Right hindlimb (tissue), 1 donor: ENCODE measurements at regions not wholly inside any gene's neighbourhood (a gene's known extent, or its start where the extent isn't known, plus 50 kb on each side); places are given as distances from the start of the nearest gene placed in this dataset.
"Not testable (repeated sequence)": the region's sequence is repeated elsewhere in the genome, so short reads cannot be mapped to it uniquely, and the experiment has no call there.

Source experiments
- DNase-seq: peaks from one replicate; pipeline ENCODE4 v3.0.0-alpha.2; 2018

DNA sequence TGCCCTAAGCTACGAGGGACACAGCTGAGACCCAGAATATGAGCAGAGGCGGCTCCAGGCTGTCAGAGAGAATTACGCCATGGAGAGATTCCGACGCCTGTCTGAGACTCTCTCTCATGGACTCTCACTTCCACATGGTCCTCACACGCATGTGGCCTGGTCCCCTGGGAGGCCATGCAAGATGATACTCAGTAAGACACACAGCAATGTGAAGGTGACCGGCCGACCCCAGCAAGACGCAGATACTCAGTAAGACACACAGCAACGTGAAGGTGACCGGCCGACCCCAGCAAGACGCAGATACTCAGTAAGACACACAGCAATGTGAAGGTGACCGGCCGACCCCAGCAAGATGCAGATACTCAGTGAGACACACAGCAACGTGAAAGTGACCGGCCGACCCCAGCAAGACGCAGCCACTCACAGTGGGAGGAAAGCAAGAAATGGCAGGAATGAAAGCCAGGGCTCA lies 400.8 kb upstream of the MYT1L start:
- no peak for DNase-seq

- no peak for DNase-seq
These were observed 400.2 kb upstream of the MYT1L start for GRCh38 chr2:2731101-2731815.

GRCh38 chr2:2730301-2730833 lies 399.3 kb upstream of the MYT1L start:
- no peak for DNase-seq

- DNase-seq = no peak
These were observed 398.2 kb upstream of the MYT1L start for GRCh38 chr2:2729246-2729645.

DNA sequence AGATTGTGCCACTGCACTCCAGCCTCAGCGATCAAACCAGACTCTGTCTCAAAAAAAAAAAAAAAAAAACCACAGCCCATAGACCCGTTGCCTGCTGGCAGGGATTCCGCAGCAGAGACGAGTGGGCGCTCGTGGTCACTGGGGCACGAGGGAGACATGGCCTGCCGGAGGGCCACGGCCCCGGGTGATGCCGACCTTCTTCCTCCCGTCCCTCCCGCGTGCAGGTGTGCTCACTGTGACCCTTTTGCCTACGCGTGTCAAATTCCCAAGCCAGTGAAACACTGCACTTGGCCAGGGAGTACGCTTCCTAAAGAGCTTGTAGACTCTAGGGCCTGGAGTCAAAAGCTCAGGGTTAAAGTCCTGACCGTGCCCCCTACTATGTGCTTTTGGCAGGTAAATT lies 397.6 kb upstream of the MYT1L start:
- no peak for DNase-seq

DNA sequence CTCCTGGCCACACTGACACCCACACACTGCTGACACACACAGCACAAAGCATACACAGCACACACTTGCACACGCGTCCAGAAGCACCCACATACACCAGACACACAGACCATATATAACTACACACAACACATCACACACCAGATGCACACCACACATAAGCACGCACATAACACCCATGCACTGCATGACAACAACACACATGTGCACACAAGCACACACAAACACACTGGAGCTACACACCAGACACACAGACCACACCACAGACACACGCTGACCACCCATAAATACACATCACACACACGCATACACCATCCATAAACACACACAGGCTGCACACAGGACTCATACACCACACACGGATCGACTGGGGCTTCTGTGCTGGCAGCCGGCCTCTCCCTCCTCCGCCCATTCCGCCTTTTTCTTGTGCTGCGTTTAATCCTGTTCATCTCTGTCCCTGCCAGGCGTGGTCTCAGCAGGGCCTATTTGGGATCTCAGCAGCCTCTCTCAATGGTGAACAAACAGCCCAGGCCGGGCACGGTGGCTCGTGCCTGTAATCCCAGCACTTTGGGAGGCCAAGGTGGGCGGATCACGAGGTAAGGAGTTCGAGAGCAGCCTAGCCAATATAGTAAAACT lies 396.9 kb upstream of the MYT1L start:
- DNase-seq = no peak

GRCh38 chr2:2726163-2726562 lies 395.1 kb upstream of the MYT1L start:
- no peak for DNase-seq

DNA sequence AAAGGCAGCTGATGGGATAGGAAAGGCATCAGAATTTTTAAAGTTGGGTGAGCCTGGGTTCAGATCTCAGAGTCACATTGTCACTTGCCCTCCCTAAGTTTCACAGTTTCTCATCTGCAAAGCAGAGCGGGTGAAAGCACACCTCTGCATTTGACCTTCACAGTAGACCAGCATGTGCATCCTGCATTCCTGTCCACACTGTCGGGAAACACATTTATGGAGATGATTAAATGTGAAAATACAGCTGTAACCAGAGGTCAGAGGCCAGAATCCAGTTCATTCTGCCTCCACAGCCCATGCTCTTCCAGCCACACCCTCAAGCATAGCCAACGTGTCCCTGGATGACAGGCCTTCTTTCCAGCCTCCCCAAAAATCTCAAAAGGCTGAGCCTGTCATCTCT lies 392.0 kb upstream of the MYT1L start:
- no peak for DNase-seq

DNA sequence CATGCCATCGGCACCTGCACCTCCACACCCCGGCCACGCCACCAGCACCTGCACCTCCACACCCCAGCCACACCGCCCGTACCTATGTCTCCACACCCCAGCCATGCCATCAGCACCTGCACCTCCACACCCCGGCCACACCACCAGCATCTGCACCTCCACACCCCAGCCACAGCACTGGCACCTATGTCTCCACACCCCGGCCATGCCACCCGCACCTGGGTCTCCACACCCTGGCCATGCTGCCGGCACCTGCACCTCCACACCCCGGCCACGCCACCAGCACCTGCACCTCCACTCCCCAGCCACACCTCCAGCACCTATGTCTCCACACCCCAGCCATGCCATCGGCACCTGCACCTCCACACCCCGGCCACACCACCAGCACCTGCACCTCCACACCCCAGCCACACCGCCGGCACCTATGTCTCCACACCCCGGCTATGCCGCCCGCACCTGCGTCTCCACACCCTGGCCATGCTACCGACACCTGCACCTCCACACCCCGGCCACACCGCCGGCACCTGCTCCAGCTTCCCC lies 390.3 kb upstream of the MYT1L start:
- no peak for DNase-seq

- DNase-seq = not testable (repeated sequence)
These were observed 389.7 kb upstream of the MYT1L start for GRCh38 chr2:2720806-2721205.

DNA sequence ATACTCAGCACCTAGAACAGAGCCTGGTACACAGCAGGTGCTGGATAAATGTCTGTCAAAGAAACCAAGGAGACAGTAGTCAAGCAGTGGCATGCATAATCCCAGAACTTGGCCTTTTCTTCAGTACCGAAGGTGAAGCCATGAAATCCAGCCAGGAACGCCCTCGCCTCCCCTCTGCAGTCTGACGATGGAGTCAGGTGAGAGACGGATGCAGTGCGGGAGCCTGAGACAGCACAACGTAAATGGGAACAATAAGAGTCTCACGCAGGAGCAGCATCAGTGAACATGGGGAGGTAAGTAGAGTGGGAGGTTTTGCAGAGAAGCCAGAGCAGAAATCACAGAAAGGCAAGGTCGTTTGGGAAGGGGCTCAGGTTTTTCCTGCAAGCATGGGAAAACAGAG lies 389.3 kb upstream of the MYT1L start:
- DNase-seq = no peak

- DNase-seq = no peak
These were observed 388.7 kb upstream of the MYT1L start for GRCh38 chr2:2719781-2720180.

GRCh38 chr2:2719015-2719414 lies 387.9 kb upstream of the MYT1L start:
- no peak for DNase-seq

DNA sequence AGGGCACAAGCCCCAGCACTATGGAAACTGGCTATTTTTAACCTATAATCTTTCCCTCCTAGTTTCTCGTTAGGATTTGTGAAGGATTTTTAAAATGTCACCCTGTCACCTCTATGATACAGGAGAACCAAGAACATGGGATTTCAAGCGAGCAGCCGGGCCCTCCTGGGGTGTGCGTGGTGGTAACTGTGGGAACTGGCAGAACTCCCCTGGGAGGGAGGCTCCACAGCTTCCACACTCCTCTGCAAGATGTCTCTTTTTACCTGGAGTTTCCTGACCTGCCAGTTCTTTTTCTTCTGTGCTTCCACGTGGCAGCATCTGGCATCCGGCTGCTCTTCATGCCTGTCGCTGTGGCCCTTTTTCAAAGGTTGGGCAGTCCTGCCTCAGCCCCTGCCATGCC lies 386.3 kb upstream of the MYT1L start:
- no peak for DNase-seq

DNA sequence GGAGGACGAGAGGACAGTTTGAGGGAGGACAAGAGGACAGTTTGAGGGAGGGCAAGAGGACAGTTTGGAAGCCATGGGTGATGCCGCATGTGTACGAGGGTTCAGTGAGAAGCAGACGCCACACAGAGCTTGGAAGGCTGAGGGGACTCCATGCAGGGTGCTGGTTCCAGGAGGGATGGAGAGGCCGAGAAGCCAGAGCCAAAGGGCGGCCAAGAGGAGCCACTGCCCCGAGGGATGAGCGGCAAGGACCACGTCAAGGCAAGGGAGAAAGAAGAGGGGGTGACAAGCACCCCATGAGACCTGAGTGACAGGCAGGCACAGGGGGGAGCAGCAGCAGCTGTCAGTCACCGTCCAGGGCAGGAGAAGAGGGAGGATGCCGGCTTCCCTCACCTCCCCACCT lies 385.7 kb upstream of the MYT1L start:
- no peak for DNase-seq

DNA sequence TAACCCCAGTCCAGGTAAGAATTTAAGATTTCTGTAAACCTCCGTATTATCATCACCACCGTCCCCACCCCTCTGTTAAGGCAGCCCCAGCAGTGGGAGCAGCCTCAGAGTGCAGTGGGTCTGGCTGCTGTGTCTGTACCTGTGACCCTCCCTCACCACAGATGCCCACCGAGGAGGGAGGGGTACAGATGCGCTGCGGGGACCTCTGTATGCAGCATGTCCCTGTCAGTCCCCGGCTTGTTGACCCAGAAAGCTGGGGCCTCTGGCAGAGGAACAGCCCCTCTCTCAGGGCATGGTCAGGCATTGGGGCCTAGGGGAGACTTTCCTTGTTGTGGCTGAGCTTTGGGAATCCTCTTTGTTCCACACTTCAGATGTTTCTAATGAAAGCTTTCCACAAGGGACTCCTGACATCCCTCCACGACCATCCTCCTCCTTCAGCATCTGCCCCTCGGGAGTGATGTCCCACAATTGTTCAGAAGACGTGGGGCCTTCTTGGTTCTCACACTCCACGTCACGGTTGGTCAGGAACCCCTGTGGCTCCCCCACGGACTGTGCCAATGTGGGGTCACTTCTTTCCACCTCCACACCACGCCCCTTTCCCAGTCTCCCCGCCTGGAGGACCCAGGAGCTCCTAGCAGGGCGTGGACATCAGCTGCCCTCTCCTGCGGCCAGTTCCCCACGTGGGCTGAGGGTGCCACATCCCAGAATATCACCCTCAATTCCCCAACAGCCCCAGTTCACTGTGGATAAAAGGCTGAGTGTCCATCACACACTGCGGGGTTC lies 384.2 kb upstream of the MYT1L start:
- no peak for DNase-seq

- DNase-seq = no peak
These were observed 383.3 kb upstream of the MYT1L start for GRCh38 chr2:2714408-2714807.

DNA sequence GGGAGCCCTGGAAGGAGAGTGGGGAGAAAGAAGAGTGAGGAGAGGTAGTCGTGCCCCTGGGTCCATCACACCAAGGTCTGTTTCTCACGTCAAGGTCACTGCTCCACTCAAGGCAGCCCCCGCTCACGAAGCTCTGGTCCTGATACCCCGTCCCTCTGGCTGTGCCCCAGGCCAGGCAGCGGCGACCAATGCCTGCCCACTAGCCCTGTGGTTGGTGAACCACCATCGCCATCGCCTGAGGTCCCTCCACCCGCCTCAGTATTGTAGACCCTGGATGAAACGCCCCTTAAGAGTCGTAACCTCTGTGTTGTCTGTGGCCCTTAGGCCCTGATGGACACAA lies 378.3 kb upstream of the MYT1L start:
- no peak for DNase-seq

DNA sequence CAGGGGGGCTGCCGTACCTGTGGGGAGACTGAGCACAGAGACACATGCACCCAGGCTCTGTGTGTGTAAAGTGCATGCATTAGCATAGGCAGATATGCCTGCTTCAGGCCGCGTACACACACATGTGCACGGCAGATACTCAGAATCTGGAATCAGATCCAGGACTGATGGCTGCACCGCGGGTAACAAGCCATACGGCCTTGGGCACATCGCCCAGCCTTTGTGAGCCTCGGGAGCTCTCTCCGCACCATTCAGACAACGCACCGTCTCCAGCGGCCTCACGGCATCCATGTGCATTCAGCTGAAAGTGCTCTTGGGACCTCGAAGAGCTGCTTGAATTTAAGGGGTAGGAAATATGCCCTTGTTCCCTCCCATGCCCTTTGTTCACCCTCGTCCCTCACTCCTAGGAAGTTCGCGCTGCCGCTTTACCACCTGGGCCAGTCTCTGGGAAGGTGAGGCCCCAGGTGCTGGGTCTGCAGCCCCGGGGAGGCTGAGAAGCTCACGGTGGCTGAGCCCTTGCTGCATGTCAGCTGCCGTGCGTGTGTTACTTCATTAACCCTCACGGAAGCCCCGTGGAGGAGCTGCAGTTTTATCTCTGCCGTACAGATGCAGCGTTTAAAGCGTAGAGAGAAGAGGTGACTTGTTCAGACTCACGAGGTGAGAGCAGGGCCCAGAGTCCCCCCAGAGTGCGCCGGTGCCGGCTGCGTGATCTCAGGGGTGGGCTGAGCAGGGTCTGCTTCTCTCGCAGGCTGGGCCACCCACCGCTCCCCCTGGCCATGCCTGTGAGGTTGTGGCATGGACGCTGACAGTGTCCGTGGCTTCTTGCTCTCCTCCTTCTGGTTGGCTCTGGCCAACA lies 377.7 kb upstream of the MYT1L start:
- no peak for DNase-seq

GRCh38 chr2:2707206-2707991 lies 376.3 kb upstream of the MYT1L start:
- no peak for DNase-seq

GRCh38 chr2:2706306-2706705 lies 375.2 kb upstream of the MYT1L start:
- no peak for DNase-seq

- no peak for DNase-seq
These were observed 374.8 kb upstream of the MYT1L start for GRCh38 chr2:2705871-2706270.
